B cell (primary cell): ENCODE measurements at regions not wholly inside any gene's neighbourhood (a gene's known extent, or its start where the extent isn't known, plus 50 kb on each side); places are given as distances from the start of the nearest gene placed in this dataset.

Experiments
- ATAC-seq: fragments of 200-7000 bp; cut with Tn5 transposase; one replicate; pipeline ENCODE4 v1.10.0; 2021; ENCODE audit warnings: low read depth, mild to moderate bottlenecking, moderate number of reproducible peaks, moderate library complexity
- CTCF ChIA-PET: fragments of 350-600 bp; sonication (Branson Sonifier 250); formaldehyde crosslinking; loops from one replicate; lab custom pipeline; 2021; ENCODE audit warnings: antibody characterized with exemption, inconsistent platforms; lab: Charles Lee
- POLR2A ChIA-PET: fragments of 350-600 bp; sonication (Branson Sonifier 250); formaldehyde crosslinking; loops from one replicate; lab custom pipeline; 2021; ENCODE audit warnings: antibody characterized with exemption; lab: Charles Lee
- DNase-seq: peaks from one replicate; pipeline ENCODE4 v3.0.0; 2013
- H2AFZ ChIP-seq: 2 replicates; pipeline ENCODE4 v1.6.1; 2012; ENCODE audit warnings: mild to moderate bottlenecking, low read depth, low read length; ENCODE audit not compliant: insufficient read depth, poor library complexity, severe bottlenecking
- H3K27ac ChIP-seq, 2 donors: 1 replicate in 1 of 2; 2 replicates in 1 of 2; pipeline ENCODE4 v1.5.1; 2012 to 2013; ENCODE audit warnings: low read length in 2 of 2, mild to moderate bottlenecking in 2 of 2, moderate library complexity in 1 of 2
- H3K27me3 ChIP-seq, 4 experiments: fragments of 200-600 bp in 1 of 4; sonication (generic) in 1 of 4; replicated peaks in 1 of 4; 1 replicate in 2 of 4; 2 replicates in 2 of 4; pipeline versions ENCODE4 v1.6.1 to v1.7.0; 2013 to 2016; ENCODE audit warnings: low read length in 3 of 4, mild to moderate bottlenecking in 2 of 4, mixed read lengths in 1 of 4, moderate library complexity in 1 of 4; ENCODE audit not compliant: insufficient read depth in 4 of 4, control insufficient read depth in 3 of 4; ENCODE audit errors: control extremely low read depth in 1 of 4
- H3K36me3 ChIP-seq, 2 experiments: replicated peaks in 1 of 2; 1 replicate in 1 of 2; 2 replicates in 1 of 2; pipeline versions ENCODE4 v1.6.1 to v1.7.1; 2013; ENCODE audit warnings: low read length in 1 of 2; ENCODE audit not compliant: insufficient read depth in 2 of 2, control insufficient read depth in 1 of 2; ENCODE audit errors: control extremely low read depth in 1 of 2, extremely low read depth in 1 of 2
- H3K4me1 ChIP-seq, 2 donors: fragments of 200-600 bp in 1 of 2; sonication (generic) in 1 of 2; 1 replicate in 1 of 2; 2 replicates in 1 of 2; pipeline versions ENCODE4 v1.5.1 to v1.6.1; 2013 to 2017; ENCODE audit warnings: low read length in 2 of 2; ENCODE audit not compliant: control insufficient read depth in 2 of 2, insufficient read depth in 2 of 2
- H3K4me2 ChIP-seq: replicated peaks from 2 replicates; pipeline ENCODE3; 2012; ENCODE audit warnings: mild to moderate bottlenecking, low read depth, low read length; ENCODE audit not compliant: poor library complexity, severe bottlenecking
- H3K4me3 ChIP-seq, 5 experiments: fragments of 200-600 bp in 1 of 5; sonication (generic) in 1 of 5; 1 replicate in 3 of 5; 2 replicates in 2 of 5; pipeline versions ENCODE4 v1.5.1 to v1.7.0; 2011 to 2016; ENCODE audit warnings: low read length in 4 of 5, mild to moderate bottlenecking in 4 of 5, low read depth in 2 of 5, control low read depth in 1 of 5, moderate library complexity in 1 of 5; ENCODE audit not compliant: insufficient read depth in 1 of 5; ENCODE audit errors: control extremely low read depth in 1 of 5, extremely low read depth in 1 of 5
- H3K79me2 ChIP-seq: fragments of 200-600 bp; sonication (generic); one replicate; pipeline ENCODE4 v1.6.0; 2016; ENCODE audit warnings: low read length; ENCODE audit not compliant: control insufficient read depth, insufficient read depth
- H3K9ac ChIP-seq: fragments of 200-600 bp; sonication (generic); 2 replicates; pipeline ENCODE4 v1.6.1; 2017; ENCODE audit warnings: mild to moderate bottlenecking, low read length, moderate library complexity
- H3K9me3 ChIP-seq, 3 donors: one replicate each; pipeline versions ENCODE4 v1.6.1 to v1.7.1; 2013; ENCODE audit warnings: low read length in 2 of 3; ENCODE audit not compliant: control insufficient read depth in 2 of 3, insufficient read depth in 1 of 3; ENCODE audit errors: control extremely low read depth in 1 of 3
- H4K20me1 ChIP-seq: 2 replicates; pipeline ENCODE4 v1.6.0; 2012; ENCODE audit warnings: mild to moderate bottlenecking, low read length; ENCODE audit not compliant: insufficient read depth, control insufficient read depth, poor library complexity, severe bottlenecking
- H3K27ac Mint-ChIP-seq: one replicate; pipeline ENCODE4 v1.8.0; 2021; ENCODE audit warnings: mixed read lengths
- H3K27me3 Mint-ChIP-seq: one replicate; pipeline ENCODE4 v1.8.0; 2021; ENCODE audit warnings: mixed read lengths
- H3K4me1 Mint-ChIP-seq: one replicate; pipeline ENCODE4 v1.8.0; 2021; ENCODE audit warnings: mixed read lengths
- H3K4me3 Mint-ChIP-seq: one replicate; pipeline ENCODE4 v1.8.0; 2021; ENCODE audit warnings: mixed read lengths
- H3K9me3 Mint-ChIP-seq: one replicate; pipeline ENCODE4 v1.8.0; 2022; ENCODE audit warnings: mixed read lengths; ENCODE audit not compliant: insufficient read depth
- CTCF ChIP-seq: fragments of 200-600 bp; IDR thresholded peaks from one replicate; pipeline ENCODE4 v1.8.0; 2022; ENCODE audit warnings: antibody characterized with exemption, mild to moderate bottlenecking
- EZH2 ChIP-seq: IDR thresholded peaks from 2 replicates; pipeline ENCODE4 v1.6.1; 2012; ENCODE audit warnings: borderline replicate concordance, low read depth, mild to moderate bottlenecking, moderate library complexity, low read length; ENCODE audit not compliant: insufficient read depth, poor library complexity, severe bottlenecking
- WGBS: methylation state at CpG from one replicate; pipeline ENCODE4 v1.1.5; 2013; ENCODE audit warnings: missing lambda C conversion rate; ENCODE audit not compliant: insufficient coverage; 5-methylcytosine and 5-hydroxymethylcytosine counted together
- intact Hi-C: fragments of 100-400 bp; cut with micrococcal nuclease; formaldehyde crosslinking; loops from one replicate; pipeline ENCODE4 v1.10.0; 2022

GRCh38 chr10:31623466-31623865, 304.4 kb downstream of the ZEB1 start:
- no CpG with 5 or more reads among the region's 3 CpGs for whole genome bisulfite sequencing
- Histone ChIP-seq H3K27ac (no peak overlapping the region), H3K9me3 (peaks cover 3 to 11% (median 4%) of the 10 kb centered on the region in 3 donors), H3K36me3 (no peaks in the 10 kb centered on the region), H4K20me1 (no peaks in the 10 kb centered on the region), H3K4me3 (no peak overlapping the region), H3K27me3 (no peaks in the 10 kb centered on the region), H3K9ac (no peak overlapping the region), H3K79me2 (no peaks in the 10 kb centered on the region), H3K4me2 (no peak overlapping the region), H2AFZ (no peak overlapping the region), H3K4me1 (no peaks in the 10 kb centered on the region)
- Mint-ChIP-seq H3K4me1 (no peaks in the 10 kb centered on the region), H3K27ac (no peak overlapping the region), H3K4me3 (no peak overlapping the region), H3K27me3 (peaks cover 5% of the 10 kb centered on the region), H3K9me3 (peaks cover 9% of the 10 kb centered on the region)
- ATAC-seq: no peak
- TF ChIP-seq CTCF: no peak
- no peak for TF ChIP-seq EZH2
- CTCF ChIA-PET: no interaction called here
- POLR2A ChIA-PET: no interaction called here
- intact Hi-C loops: no loop called here
- no peak for DNase-seq

GRCh38 chr10:31622978-31623377, 304.0 kb downstream of the ZEB1 start:
- no peaks in the 10 kb centered on the region for H3K27me3 ChIP-seq
- Mint-ChIP-seq H3K9me3 (peaks cover 9% of the 10 kb centered on the region), H3K27ac (no peak overlapping the region), H3K4me3 (no peak overlapping the region), H3K4me1 (no peaks in the 10 kb centered on the region), H3K27me3 (peaks cover 5% of the 10 kb centered on the region)
- intact Hi-C loops: no loop called here
- peaks cover 3 to 11% (median 4%) of the 10 kb centered on the region in 3 donors for H3K9me3 ChIP-seq
- H3K4me3 ChIP-seq: no peak overlapping the region
- 60% methylated on average over 1 of the region's 6 CpGs for WGBS
- no peak overlapping the region for H3K9ac ChIP-seq
- TF ChIP-seq EZH2 (no peak), CTCF (no peak)
- H3K4me1 ChIP-seq: no peaks in the 10 kb centered on the region
- no peak overlapping the region for H2AFZ ChIP-seq
- no peaks in the 10 kb centered on the region for H3K36me3 ChIP-seq
- H3K27ac ChIP-seq: no peak overlapping the region
- ATAC-seq (no peak), DNase-seq (no peak)
- H3K79me2 ChIP-seq: no peaks in the 10 kb centered on the region
- CTCF ChIA-PET: no interaction called here
- no peaks in the 10 kb centered on the region for H4K20me1 ChIP-seq
- POLR2A ChIA-PET: no interaction called here
- H3K4me2 ChIP-seq: no peak overlapping the region
